HG03135 (cell line): ENCODE measurements at regions not wholly inside any gene's neighbourhood (a gene's known extent, or its start where the extent isn't known, plus 50 kb on each side); places are given as distances from the start of the nearest gene placed in this dataset.
"Not testable (repeated sequence)": the region's sequence is repeated elsewhere in the genome, so short reads cannot be mapped to it uniquely, and the experiment has no call there.

Source experiments
- ATAC-seq: cut with Tn5 transposase; IDR thresholded peaks from one replicate; pipeline ENCODE4 v1.9.1; 2021; ENCODE audit warnings: mild to moderate bottlenecking, moderate library complexity; ENCODE audit not compliant: unreplicated experiment

- no peak for ATAC-seq
Observed at GRCh38 chr5:167351316-167351715, 940.1 kb upstream of the WWC1 start.

GRCh38 chr5:167352801-167353200, 938.6 kb upstream of the WWC1 start:
- no peak for ATAC-seq

DNA sequence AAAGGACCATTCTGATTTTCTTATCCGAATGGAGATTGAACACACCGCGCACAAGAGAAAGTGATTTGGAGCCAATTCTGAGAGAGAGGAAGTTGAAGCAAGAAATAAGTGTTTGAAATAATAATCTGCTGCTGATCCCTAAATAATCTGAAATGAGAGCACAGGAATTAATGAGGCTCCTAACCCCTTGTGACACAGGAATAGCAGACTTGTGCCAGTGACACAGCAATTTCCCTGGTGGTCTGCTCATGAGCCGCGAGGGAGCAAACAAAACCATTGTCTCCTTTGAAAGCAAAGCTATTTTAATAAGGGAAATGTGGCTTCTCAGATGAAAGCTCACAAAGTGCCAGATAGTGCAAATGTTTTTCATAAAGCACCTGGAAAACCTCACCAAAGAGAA, 936.1 kb upstream of the WWC1 start:
- no peak for ATAC-seq

DNA sequence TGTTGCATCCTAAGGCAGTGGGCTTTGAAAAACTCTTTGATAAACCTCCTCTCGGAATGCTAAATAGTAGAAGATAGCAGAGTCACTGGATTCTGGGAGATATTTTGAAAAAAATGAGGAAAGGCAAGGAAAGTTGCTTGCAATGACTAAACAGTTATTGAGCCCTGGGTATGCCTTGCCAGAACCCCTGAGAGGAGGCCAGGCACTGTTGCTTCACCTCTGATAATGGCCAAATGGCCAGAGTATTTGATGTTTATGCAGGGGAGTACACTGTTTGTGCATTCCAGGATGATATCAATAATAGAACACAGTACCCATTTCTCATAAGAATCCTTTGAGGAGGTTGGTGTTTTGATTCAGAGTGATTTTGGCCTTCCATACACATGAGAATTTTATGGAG, 935.1 kb upstream of the WWC1 start:
- ATAC-seq: no peak

DNA sequence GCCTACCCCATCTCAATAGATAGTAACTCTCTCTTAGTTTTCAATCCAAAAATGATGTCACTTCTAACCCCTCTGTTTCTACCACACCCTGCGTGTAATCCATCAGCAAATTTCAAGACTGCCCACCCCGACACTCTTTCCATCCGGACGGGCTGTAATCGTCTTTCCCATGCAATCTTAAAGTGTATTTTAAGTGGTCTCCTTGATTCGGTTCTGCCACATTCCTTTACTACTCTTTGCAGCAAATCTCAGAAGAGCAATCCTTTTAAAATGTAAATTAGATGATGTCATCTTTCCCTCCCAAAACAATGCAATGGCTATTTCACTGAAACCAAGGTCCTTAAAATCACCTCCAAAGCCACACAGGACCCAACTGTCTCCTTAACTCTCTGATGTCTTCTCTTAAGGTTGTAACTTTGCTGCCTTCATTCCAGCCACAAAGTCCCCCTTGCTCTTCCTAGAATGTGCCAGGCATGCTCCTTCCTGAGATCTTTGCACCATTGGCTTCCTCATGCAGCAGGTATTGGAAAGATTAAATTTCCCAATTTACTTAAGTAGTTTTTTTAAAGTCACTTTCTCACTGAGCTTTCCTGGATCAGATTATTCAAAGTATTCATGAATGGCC, 932.5 kb upstream of the WWC1 start:
- ATAC-seq: no peak

DNA sequence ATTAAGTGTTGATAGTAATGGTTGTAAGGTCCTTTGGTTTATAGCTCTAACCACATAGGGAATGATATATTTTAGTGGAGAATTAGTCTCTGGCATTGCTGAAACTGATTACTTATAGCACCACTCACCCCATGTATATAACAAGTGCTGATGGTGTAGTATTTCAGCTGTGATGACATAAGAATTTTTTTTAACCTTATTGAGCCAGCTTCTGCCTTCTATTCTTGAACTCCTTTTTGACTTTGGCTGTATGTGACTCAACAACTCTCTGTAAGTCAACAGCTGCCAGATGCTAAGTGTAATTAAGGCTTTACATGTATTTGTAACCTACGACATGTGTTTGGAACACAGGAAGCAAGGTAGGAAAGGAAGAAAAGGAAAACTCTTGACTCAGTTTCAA, 929.6 kb upstream of the WWC1 start:
- ATAC-seq: no peak

GRCh38 chr5:167363065-167363464, 928.4 kb upstream of the WWC1 start:
- no peak for ATAC-seq

DNA sequence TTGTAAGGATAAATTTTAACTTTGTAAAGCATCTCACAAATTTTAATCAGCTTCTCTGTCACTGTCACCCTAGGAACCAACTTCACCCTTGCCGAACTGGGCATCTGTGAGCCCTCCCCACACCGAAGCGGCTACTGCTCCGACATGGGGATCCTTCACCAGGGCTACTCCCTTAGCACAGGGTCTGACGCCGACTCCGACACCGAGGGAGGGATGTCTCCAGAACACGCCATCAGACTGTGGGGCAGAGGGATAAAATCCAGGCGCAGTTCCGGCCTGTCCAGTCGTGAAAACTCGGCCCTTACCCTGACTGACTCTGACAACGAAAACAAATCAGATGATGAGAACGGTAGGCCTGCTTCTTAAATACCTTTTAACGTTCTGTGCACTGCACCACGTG, 916.3 kb upstream of the WWC1 start:
- no peak for ATAC-seq

GRCh38 chr5:167378894-167379723, 912.3 kb upstream of the WWC1 start:
- ATAC-seq: no peak

DNA sequence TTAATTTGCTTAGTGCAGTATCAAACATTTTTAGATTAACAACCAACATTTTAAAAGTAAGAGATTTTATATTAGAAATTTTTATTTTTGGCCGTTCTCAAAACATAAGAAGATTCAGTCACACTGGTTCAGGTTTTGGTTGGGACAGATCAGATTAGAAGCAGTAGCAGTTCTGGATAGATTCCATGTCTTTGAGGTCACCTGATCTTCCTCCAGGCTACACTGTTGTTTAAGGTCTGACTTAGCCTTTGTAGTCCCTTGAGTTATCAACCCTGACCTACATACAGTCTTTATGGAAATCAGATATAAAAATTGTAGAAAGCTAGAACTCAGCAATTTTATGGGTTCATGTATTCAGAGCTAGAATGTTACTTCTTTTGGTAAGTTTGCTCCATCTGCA, 910.0 kb upstream of the WWC1 start:
- no peak for ATAC-seq

- no peak for ATAC-seq
Observed at GRCh38 chr5:167389537-167389936, 901.9 kb upstream of the WWC1 start.

DNA sequence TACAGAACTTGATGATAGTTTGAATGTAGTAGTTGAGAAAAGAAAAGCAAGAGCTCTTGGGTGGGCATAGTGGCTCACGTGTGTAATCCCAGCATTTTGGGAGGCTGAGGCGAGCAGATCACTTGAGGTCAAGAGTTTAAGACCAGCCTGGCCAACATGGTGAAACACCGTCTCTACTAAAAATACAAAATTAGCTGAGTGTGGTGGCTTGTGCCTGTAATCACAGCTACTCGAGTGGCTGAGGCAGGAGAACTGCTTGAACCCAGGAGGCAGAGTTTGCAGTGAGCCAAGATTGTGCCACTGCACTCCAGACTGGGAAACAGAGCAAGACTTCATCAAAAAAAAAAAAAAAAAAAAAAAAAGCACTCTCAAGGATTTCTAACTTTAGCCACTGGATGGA, 900.2 kb upstream of the WWC1 start:
- not testable (repeated sequence) for ATAC-seq

DNA sequence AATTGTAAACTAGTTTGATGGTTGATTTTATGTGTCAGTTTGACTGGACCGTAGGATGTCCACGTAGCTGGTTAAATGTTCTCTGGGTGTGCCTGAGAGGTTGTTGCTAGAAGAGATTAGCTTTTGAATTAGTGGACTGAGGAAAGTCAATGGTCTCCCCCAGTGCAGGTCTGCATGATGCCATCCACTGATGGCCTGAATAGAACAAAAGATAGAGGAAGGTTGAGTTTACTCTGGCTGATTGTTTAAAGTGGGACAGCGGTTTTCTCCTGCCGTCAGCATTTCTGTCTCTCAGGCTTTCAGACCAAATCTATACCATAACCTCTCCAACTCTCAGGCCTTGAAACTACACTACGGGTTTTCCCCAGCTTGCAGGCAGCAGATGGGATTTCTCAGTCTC, 899.2 kb upstream of the WWC1 start:
- no peak for ATAC-seq

DNA sequence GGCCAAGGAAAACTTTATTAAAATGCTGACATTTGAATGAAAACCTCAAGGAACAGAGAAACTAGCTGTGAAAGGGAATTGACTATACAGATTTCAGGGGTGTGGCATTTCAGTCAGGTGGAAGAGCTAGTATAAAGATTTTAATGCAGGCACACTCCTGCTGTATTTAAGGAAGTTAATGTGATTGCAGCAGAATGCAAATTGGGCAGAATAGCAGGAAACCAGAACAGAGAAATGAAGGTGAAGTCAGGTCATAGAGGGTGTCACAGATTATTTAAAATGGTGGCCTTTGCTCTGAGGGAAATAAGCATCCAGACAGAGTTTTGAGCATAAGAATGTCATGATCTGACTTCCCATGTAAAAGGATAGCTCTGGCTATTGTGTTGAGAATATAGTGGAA, 898.1 kb upstream of the WWC1 start:
- ATAC-seq: no peak

- no peak for ATAC-seq
Observed at GRCh38 chr5:167402671-167403070, 888.8 kb upstream of the WWC1 start.

DNA sequence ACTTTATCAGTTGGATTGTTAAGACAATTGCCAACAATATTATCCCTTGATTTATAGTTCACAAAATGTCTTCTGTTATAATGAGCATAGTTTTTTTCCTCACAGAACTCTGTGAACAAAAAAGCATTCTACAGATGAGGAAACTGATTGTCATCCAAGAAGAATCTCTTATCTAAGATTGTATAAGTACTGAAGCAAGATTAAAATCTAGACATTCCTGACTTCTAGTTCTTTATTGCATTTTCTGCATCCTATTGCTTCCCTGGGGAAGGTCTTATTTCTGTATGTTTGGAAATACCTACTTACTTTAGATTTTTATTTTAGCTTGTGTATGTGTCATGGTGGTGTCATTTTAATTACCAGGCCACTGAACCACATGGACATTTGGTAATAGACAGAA, 884.9 kb upstream of the WWC1 start:
- no peak for ATAC-seq

- no peak for ATAC-seq
Observed at GRCh38 chr5:167412556-167412955, 878.9 kb upstream of the WWC1 start.

- ATAC-seq: no peak
Observed at GRCh38 chr5:167413506-167413905, 877.9 kb upstream of the WWC1 start.

GRCh38 chr5:167414611-167415010, 876.8 kb upstream of the WWC1 start:
- no peak for ATAC-seq

DNA sequence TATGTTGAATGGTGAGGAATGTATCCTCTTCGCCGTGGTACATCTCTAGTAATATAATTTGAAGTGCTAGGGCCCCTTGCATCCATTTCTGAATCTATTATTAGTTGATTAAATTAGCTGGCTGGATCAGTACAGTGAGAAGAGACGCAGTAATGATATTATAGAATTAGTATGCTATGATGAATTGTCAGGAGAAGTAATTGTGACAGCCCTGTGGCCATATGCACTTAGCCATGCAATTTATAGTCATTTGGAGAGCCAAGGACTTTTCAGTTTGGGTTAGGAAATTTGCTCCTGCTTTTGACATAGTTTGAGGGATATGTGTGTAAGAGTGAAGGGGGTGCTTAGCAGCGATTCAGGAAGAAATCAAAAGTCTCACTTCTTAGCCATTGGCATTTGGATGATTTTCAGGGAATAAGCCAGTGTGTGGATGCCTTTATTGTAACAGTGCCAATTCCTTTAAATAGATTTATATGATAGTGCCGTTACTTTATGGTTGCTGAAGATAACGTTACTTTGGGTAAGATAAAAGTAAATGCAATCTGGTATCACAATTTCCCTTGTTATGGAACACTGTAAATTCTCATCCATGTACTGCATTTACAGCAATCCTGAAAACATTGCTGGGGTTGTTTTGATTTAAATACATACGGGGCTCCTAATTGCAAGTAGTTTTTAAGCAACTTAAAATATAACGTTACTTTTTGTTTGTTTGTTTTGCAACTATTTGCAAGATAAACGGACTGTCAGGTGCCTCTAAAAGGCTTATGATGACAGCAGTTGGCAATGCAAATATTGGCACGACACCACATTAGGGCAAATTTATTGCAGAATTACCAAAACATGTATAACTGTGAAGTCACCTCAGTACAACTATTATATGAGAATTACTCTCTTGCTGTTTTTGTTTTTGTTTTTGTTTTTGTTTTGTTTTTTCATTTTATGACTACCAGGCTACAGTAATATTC, 875.4 kb upstream of the WWC1 start:
- ATAC-seq: no peak

DNA sequence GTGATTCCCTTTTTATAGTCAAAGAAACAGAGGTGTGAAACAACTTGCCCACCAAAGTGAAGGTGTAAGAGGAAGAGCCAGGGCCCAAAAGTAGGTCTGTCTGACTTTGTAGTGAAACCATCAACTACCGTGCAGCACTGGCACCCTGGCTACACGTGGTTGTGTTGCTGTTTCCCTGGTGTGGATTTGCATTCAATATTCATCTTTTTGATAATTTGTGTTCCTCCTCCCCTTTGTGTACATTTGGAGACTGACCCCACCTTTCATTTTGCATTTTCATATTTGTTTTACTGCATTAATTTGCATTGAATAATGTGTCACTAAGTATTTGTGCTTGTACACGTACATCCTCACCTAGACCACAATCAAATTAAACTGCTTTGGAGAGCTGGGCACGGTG, 873.8 kb upstream of the WWC1 start:
- no peak for ATAC-seq

- no peak for ATAC-seq
Observed at GRCh38 chr5:167425161-167425560, 866.3 kb upstream of the WWC1 start.
